Gastroesophageal sphincter (tissue), 3 donors: ENCODE measurements at regions not wholly inside any gene's neighbourhood (a gene's known extent, or its start where the extent isn't known, plus 50 kb on each side); places are given as distances from the start of the nearest gene placed in this dataset.

Experiments used
- EP300 ChIP-seq: sonication (generic); formaldehyde crosslinking; IDR thresholded peaks from one replicate; pipeline ENCODE4 v1.6.1; 2017; ENCODE audit warnings: antibody characterized with exemption, mild to moderate bottlenecking
- POLR2A ChIP-seq, 2 donors: fragments of 450-650 bp; IDR thresholded peaks; one replicate each; pipeline ENCODE4 v1.6.1; 2017; ENCODE audit warnings: antibody characterized with exemption in 2 of 2, mild to moderate bottlenecking in 2 of 2, moderate library complexity in 1 of 2
- POLR2AphosphoS5 ChIP-seq: sonication (generic); formaldehyde crosslinking; IDR thresholded peaks from one replicate; pipeline ENCODE4 v1.6.1; 2017; ENCODE audit warnings: antibody characterized with exemption
- TF ChIP-seq, protein P1 (sequence below), 4 experiments: fragments of 200-600 bp in 2 of 4; fragments of 450-650 bp in 2 of 4; sonication (generic) in 1 of 4; IDR thresholded peaks; one replicate each; pipeline ENCODE4 v1.5.1; 2017 to 2019; ENCODE audit warnings: antibody characterized with exemption in 4 of 4, mild to moderate bottlenecking in 2 of 4, moderate library complexity in 2 of 4

DNA sequence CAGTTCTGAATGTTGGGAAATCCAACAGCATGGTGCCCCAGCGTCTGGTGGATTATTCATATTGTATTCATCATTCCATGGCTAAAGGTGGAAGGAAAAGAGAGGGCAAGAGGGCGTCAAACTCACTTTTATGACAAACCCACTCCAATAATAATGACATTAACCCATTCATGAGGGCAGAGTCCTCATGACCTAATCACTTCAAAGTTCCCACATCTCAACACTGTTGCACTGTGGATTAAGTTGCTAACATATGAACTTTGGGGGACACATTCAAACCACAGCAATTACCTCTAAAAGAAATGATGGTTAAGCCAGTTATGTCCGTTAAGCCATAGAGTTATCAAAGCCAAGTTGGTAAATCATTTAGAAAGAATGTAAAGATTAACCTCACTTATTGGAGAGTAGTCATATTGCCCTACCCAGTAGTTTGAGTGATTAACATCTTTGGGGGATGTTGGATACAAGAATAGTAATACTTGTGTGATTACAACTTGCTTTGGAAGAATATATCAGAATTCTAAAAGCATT, 212.4 kb upstream of the FLRT2 start:
- TF ChIP-seq, protein P1, sequence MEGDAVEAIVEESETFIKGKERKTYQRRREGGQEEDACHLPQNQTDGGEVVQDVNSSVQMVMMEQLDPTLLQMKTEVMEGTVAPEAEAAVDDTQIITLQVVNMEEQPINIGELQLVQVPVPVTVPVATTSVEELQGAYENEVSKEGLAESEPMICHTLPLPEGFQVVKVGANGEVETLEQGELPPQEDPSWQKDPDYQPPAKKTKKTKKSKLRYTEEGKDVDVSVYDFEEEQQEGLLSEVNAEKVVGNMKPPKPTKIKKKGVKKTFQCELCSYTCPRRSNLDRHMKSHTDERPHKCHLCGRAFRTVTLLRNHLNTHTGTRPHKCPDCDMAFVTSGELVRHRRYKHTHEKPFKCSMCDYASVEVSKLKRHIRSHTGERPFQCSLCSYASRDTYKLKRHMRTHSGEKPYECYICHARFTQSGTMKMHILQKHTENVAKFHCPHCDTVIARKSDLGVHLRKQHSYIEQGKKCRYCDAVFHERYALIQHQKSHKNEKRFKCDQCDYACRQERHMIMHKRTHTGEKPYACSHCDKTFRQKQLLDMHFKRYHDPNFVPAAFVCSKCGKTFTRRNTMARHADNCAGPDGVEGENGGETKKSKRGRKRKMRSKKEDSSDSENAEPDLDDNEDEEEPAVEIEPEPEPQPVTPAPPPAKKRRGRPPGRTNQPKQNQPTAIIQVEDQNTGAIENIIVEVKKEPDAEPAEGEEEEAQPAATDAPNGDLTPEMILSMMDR (IDR thresholded peaks at IDR 0.05) = no peak
- TF ChIP-seq EP300 (no peak), POLR2A (IDR thresholded peaks at IDR 0.05) (no peak), POLR2AphosphoS5 (no peak)
